H9 (cell line): ENCODE measurements at regions not wholly inside any gene's neighbourhood (a gene's known extent, or its start where the extent isn't known, plus 50 kb on each side); places are given as distances from the start of the nearest gene placed in this dataset.

ENCODE experiments used
- DNase-seq: peaks from one replicate; pipeline ENCODE4 v3.0.0-alpha.2; 2017
- H2AFZ ChIP-seq: one replicate; pipeline ENCODE4 v1.6.1; 2013; ENCODE audit warnings: mild to moderate bottlenecking, low read length, control low read depth, moderate library complexity
- H2AK5ac ChIP-seq: 2 replicates; pipeline ENCODE4 v1.6.1; 2013; ENCODE audit warnings: low read length, control low read depth, mixed read lengths; ENCODE audit not compliant: insufficient read length
- H2BK120ac ChIP-seq: one replicate; pipeline ENCODE4 v1.6.1; 2013; ENCODE audit warnings: low read depth, mild to moderate bottlenecking, low read length, control low read depth, inconsistent platforms; ENCODE audit not compliant: poor library complexity, severe bottlenecking
- H2BK12ac ChIP-seq: 2 replicates; pipeline ENCODE4 v1.6.1; 2013; ENCODE audit warnings: low read length, control low read depth, mixed read lengths, low read depth; ENCODE audit not compliant: insufficient read length
- H2BK15ac ChIP-seq: 2 replicates; pipeline ENCODE4 v1.6.1; 2013; ENCODE audit warnings: low read depth, low read length, control low read depth
- H2BK20ac ChIP-seq: one replicate; pipeline ENCODE4 v1.6.1; 2013; ENCODE audit warnings: low read depth, mild to moderate bottlenecking, low read length, control low read depth, inconsistent platforms; ENCODE audit not compliant: poor library complexity, severe bottlenecking
- H2BK5ac ChIP-seq: 2 replicates; pipeline ENCODE4 v1.6.1; 2013; ENCODE audit warnings: low read length, control low read depth, mixed read lengths; ENCODE audit not compliant: insufficient read length
- H3K14ac ChIP-seq: 2 replicates; pipeline ENCODE4 v1.6.1; 2013; ENCODE audit warnings: low read length, control low read depth; ENCODE audit not compliant: insufficient read depth
- H3K18ac ChIP-seq: 2 replicates; pipeline ENCODE4 v1.6.1; 2013; ENCODE audit warnings: low read depth, mild to moderate bottlenecking, mixed read lengths, low read length, control low read depth; ENCODE audit not compliant: insufficient read length
- H3K23ac ChIP-seq: 2 replicates; pipeline ENCODE4 v1.6.1; 2013; ENCODE audit warnings: low read length, control low read depth, mixed read lengths, low read depth; ENCODE audit not compliant: insufficient read length
- H3K23me2 ChIP-seq: 2 replicates; pipeline ENCODE4 v1.6.1; 2013; ENCODE audit warnings: low read depth, mild to moderate bottlenecking, mixed read lengths, low read length, control low read depth; ENCODE audit not compliant: insufficient read length, poor library complexity, severe bottlenecking
- H3K27ac ChIP-seq: 2 replicates; pipeline ENCODE4 v1.5.1; 2013; ENCODE audit warnings: low read length, control low read depth, mixed read lengths, low read depth; ENCODE audit not compliant: insufficient read length
- H3K27me3 ChIP-seq: 2 replicates; pipeline ENCODE4 v1.6.1; 2013; ENCODE audit warnings: low read length, control low read depth, inconsistent platforms; ENCODE audit not compliant: insufficient read depth
- H3K4ac ChIP-seq: 2 replicates; pipeline ENCODE4 v1.6.1; 2013; ENCODE audit warnings: low read depth, mild to moderate bottlenecking, control low read depth, inconsistent platforms, low read length, moderate library complexity
- H3K4me1 ChIP-seq: 2 replicates; pipeline ENCODE4 v1.6.1; 2013; ENCODE audit warnings: low read length, control low read depth, inconsistent platforms; ENCODE audit not compliant: insufficient read depth
- H3K4me2 ChIP-seq: 2 replicates; pipeline ENCODE4 v1.6.1; 2013; ENCODE audit warnings: low read length, control low read depth, mixed read lengths; ENCODE audit not compliant: insufficient read length, insufficient read depth
- H3K56ac ChIP-seq: 2 replicates; pipeline ENCODE4 v1.6.1; 2013; ENCODE audit warnings: low read depth, mild to moderate bottlenecking, mixed read lengths, low read length, control low read depth; ENCODE audit not compliant: insufficient read length
- H3K79me1 ChIP-seq: 2 replicates; pipeline ENCODE4 v1.6.1; 2013; ENCODE audit warnings: low read depth, mild to moderate bottlenecking, moderate library complexity, low read length, control low read depth, inconsistent platforms; ENCODE audit not compliant: insufficient read depth, poor library complexity, severe bottlenecking
- H3K79me2 ChIP-seq: 2 replicates; pipeline ENCODE4 v1.6.1; 2013; ENCODE audit warnings: low read length, control low read depth, inconsistent platforms; ENCODE audit not compliant: insufficient read depth
- H3K9ac ChIP-seq: 2 replicates; pipeline ENCODE4 v1.6.1; 2013; ENCODE audit warnings: low read length, control low read depth, mixed read lengths; ENCODE audit not compliant: insufficient read length; ENCODE audit errors: extremely low read depth
- H3K9me3 ChIP-seq: one replicate; pipeline ENCODE4 v1.6.1; 2013; ENCODE audit warnings: low read depth, low read length, inconsistent platforms; ENCODE audit not compliant: control insufficient read depth
- H3T11ph ChIP-seq: one replicate; pipeline ENCODE4 v1.6.1; 2013; ENCODE audit warnings: mild to moderate bottlenecking, low read length, control low read depth, inconsistent platforms
- H4K20me1 ChIP-seq: one replicate; pipeline ENCODE4 v1.6.1; 2013; ENCODE audit not compliant: control insufficient read depth, insufficient read length, insufficient read depth
- H4K5ac ChIP-seq: 2 replicates; pipeline ENCODE4 v1.6.1; 2013; ENCODE audit warnings: low read depth, mild to moderate bottlenecking, mixed read lengths, low read length, control low read depth; ENCODE audit not compliant: insufficient read length
- H4K8ac ChIP-seq: replicated peaks from 2 replicates; pipeline ENCODE4 v1.6.1; 2013; ENCODE audit warnings: low read length, control low read depth, mixed read lengths, low read depth; ENCODE audit not compliant: insufficient read length
- H4K91ac ChIP-seq: 2 replicates; pipeline ENCODE4 v1.6.1; 2013; ENCODE audit warnings: low read depth, mild to moderate bottlenecking, moderate library complexity, mixed read lengths, low read length, control low read depth; ENCODE audit not compliant: insufficient read length
- H3K27ac Mint-ChIP-seq, 3 experiments: 2 replicates in 2 of 3; 3 replicates in 1 of 3; pipeline ENCODE4 v1.8.0; 2020 to 2021; ENCODE audit warnings: mixed read lengths in 3 of 3, mild to moderate bottlenecking in 1 of 3, moderate library complexity in 1 of 3
- H3K27me3 Mint-ChIP-seq: 2 replicates; pipeline ENCODE4 v1.8.0; 2021; ENCODE audit warnings: low read depth, mild to moderate bottlenecking, moderate library complexity, mixed read lengths
- H3K36me3 Mint-ChIP-seq, 3 experiments: 2 replicates in 2 of 3; 3 replicates in 1 of 3; pipeline ENCODE4 v1.8.0; 2020 to 2021; ENCODE audit warnings: low read depth in 3 of 3, mixed read lengths in 3 of 3; ENCODE audit not compliant: insufficient read depth in 1 of 3
- H3K4me1 Mint-ChIP-seq, 2 experiments: 2 replicates each; pipeline ENCODE4 v1.8.0; 2020; ENCODE audit warnings: mixed read lengths in 2 of 2
- H3K4me3 Mint-ChIP-seq, 2 experiments: 2 replicates in 1 of 2; 3 replicates in 1 of 2; pipeline ENCODE4 v1.8.0; 2020 to 2021; ENCODE audit warnings: mild to moderate bottlenecking in 2 of 2, mixed read lengths in 2 of 2, moderate library complexity in 1 of 2
- H3K9me3 Mint-ChIP-seq, 2 experiments: 2 replicates in 1 of 2; 3 replicates in 1 of 2; pipeline ENCODE4 v1.8.0; 2020; ENCODE audit warnings: mild to moderate bottlenecking in 2 of 2, mixed read lengths in 2 of 2, moderate library complexity in 1 of 2
- WGBS: extraction: QIAGEN DNeasy Blood & Tissue Kit; methylation state at CpG from one replicate; pipeline ENCODE4 v1.1.7; 2013; ENCODE audit warnings: missing lambda C conversion rate, low lambda C conversion rate, mixed read lengths; ENCODE audit not compliant: insufficient read length; ENCODE audit errors: extremely low coverage; 5-methylcytosine and 5-hydroxymethylcytosine counted together
- TF ChIP-seq, protein P1 (sequence below): fragments of 200-600 bp; sonication (generic); conservative IDR thresholded peaks from 3 replicates; pipeline ENCODE4 v1.8.0; 2021; ENCODE audit warnings: antibody characterized with exemption, mild to moderate bottlenecking

- Histone ChIP-seq H4K8ac (no peak overlapping the region), H3K4me1 (no peaks in the 10 kb centered on the region), H2BK15ac (no peak overlapping the region), H2BK20ac (no peak overlapping the region), H3K14ac (no peak overlapping the region), H3T11ph (no peak overlapping the region), H2AFZ (no peak overlapping the region), H3K27ac (no peak overlapping the region), H4K91ac (no peak overlapping the region), H3K18ac (no peak overlapping the region), H3K9me3 (no peaks in the 10 kb centered on the region), H2BK5ac (no peak overlapping the region), H3K27me3 (no peaks in the 10 kb centered on the region), H3K23ac (no peak overlapping the region), H2BK12ac (no peak overlapping the region), H3K9ac (no peak overlapping the region), H2BK120ac (no peak overlapping the region), H3K23me2 (no peaks in the 10 kb centered on the region), H4K5ac (no peak overlapping the region), H2AK5ac (no peak overlapping the region), H3K4me2 (no peak overlapping the region), H4K20me1 (no peaks in the 10 kb centered on the region), H3K79me2 (no peaks in the 10 kb centered on the region), H3K56ac (no peak overlapping the region), H3K4ac (no peak overlapping the region), H3K79me1 (no peaks in the 10 kb centered on the region)
- Mint-ChIP-seq H3K4me1 (peaks cover 21 to 22% of the 10 kb centered on the region in 2 experiments), H3K27me3 (peaks cover 4% of the 10 kb centered on the region), H3K9me3 (no peaks in the 10 kb centered on the region), H3K4me3 (no peak overlapping the region), H3K36me3 (no peaks in the 10 kb centered on the region; a peak in 2 of 7 replicates), H3K27ac (no peak overlapping the region)
- TF ChIP-seq, protein P1, sequence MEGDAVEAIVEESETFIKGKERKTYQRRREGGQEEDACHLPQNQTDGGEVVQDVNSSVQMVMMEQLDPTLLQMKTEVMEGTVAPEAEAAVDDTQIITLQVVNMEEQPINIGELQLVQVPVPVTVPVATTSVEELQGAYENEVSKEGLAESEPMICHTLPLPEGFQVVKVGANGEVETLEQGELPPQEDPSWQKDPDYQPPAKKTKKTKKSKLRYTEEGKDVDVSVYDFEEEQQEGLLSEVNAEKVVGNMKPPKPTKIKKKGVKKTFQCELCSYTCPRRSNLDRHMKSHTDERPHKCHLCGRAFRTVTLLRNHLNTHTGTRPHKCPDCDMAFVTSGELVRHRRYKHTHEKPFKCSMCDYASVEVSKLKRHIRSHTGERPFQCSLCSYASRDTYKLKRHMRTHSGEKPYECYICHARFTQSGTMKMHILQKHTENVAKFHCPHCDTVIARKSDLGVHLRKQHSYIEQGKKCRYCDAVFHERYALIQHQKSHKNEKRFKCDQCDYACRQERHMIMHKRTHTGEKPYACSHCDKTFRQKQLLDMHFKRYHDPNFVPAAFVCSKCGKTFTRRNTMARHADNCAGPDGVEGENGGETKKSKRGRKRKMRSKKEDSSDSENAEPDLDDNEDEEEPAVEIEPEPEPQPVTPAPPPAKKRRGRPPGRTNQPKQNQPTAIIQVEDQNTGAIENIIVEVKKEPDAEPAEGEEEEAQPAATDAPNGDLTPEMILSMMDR, result no peak
- DNase-seq, result no peak
- WGBS, result no CpG with 5 or more reads among the region's 8 CpGs
Measured at GRCh38 chr2:128717758-128718710, 399.4 kb upstream of the HS6ST1 start.
